ENCODE measurements at regions not wholly inside any gene's neighbourhood (a gene's known extent, or its start where the extent isn't known, plus 50 kb on each side); places are given as distances from the start of the nearest gene placed in this dataset.

- H3K27ac ChIP-seq (ENCODE audit: low read length): no peak overlapping the region
- H3K9me3 ChIP-seq (ENCODE audit: control insufficient read depth in 1 of 2, low read length in 2 of 2): peaks cover 0 to 7% of the 10 kb centered on the region in 2 donors
- no peaks in the 10 kb centered on the region for H3K27me3 ChIP-seq (ENCODE audit: low read depth, low read length)
- no peaks in the 10 kb centered on the region for H3K36me3 ChIP-seq (ENCODE audit: control insufficient read depth in 1 of 2, insufficient read depth in 2 of 2, low read length in 2 of 2)
- no peaks in the 10 kb centered on the region for H3K4me1 ChIP-seq (ENCODE audit: control insufficient read depth in 1 of 2, insufficient read depth in 2 of 2, low read length in 2 of 2)
- no peak overlapping the region for H3K4me3 ChIP-seq (ENCODE audit: low read depth in 1 of 2, low read length in 2 of 2)
These were observed 134.9 kb upstream of the THBS2 start for GRCh38 chr6:169388395-169389166.

DNA sequence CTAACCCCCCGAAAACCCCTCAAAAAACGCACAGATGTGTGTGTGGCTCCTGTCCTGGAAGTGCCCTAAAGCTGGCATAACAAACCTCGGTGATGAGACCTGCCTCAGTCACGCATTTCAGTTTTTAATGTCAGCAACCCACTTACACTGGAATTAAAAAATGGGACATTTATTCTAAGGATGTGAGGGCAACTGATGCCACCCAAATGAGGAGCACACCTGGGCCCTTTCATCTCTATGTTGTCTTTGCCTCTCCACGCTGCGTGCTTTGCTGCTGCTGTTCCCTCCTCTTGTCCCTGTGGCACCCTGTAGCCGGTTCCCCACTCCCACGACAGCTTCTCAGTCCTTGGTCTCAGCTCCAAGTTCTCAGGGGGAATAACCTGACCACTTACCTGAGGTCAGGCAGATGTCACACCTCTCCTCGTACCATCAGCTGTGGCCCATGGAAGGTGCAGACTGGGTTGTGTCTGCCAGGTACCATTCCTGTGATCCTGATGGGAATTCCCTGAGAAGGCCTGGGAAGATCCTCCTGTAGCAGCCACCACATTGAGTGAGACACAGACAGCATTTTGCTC is 134.2 kb upstream of the THBS2 start:
- Histone ChIP-seq H3K4me3 (ENCODE audit: low read depth in 1 of 2, low read length in 2 of 2) (no peak overlapping the region), H3K36me3 (ENCODE audit: control insufficient read depth in 1 of 2, insufficient read depth in 2 of 2, low read length in 2 of 2) (no peaks in the 10 kb centered on the region), H3K9me3 (ENCODE audit: control insufficient read depth in 1 of 2, low read length in 2 of 2) (peaks cover 0 to 7% of the 10 kb centered on the region in 2 donors), H3K27ac (ENCODE audit: low read length) (no peak overlapping the region), H3K4me1 (ENCODE audit: control insufficient read depth in 1 of 2, insufficient read depth in 2 of 2, low read length in 2 of 2) (no peaks in the 10 kb centered on the region), H3K27me3 (ENCODE audit: low read depth, low read length) (no peaks in the 10 kb centered on the region)

DNA sequence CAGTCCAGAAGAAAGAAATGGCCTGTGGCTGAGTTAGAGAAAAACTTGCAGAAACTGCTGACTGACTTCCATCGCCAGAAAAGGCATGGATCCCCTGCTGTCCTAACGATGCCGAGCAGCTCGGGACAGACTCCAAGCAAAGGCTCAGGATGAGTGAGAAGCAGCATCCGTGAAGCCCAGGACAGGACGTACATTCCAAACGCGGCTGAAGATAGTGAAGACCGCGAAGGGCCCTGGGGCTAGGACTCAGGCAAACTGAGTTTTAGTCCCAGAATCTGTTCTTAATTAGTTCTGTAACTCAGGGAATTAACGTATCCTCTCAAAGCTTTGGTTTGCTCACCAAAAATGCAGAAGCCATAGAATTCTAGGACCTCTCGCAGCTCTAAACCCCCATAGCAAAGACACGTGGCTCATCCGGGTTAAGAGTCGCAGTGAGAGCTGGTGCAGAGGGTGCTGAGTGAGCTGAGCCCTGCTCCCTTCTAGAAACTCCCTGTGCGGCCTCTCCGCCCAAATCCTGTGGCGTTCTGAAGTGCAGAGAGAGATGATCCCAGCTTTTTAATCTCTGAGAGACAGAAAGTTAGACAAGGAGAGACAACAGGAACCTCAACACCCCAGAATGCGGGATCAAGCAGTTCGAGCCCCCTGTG is 132.9 kb upstream of the THBS2 start:
- H3K36me3 ChIP-seq (ENCODE audit: control insufficient read depth in 1 of 2, insufficient read depth in 2 of 2, low read length in 2 of 2): no peaks in the 10 kb centered on the region
- no peaks in the 10 kb centered on the region for H3K4me1 ChIP-seq (ENCODE audit: control insufficient read depth in 1 of 2, insufficient read depth in 2 of 2, low read length in 2 of 2)
- no peak overlapping the region for H3K27ac ChIP-seq (ENCODE audit: low read length)
- no peak overlapping the region for H3K4me3 ChIP-seq (ENCODE audit: low read depth in 1 of 2, low read length in 2 of 2)
- no peaks in the 10 kb centered on the region for H3K27me3 ChIP-seq (ENCODE audit: low read depth, low read length)
- H3K9me3 ChIP-seq (ENCODE audit: control insufficient read depth in 1 of 2, low read length in 2 of 2): peaks cover 0 to 5% of the 10 kb centered on the region in 2 donors

GRCh38 chr6:169385237-169385880 is 131.7 kb upstream of the THBS2 start:
- no peak overlapping the region for H3K4me3 ChIP-seq (ENCODE audit: low read depth in 1 of 2, low read length in 2 of 2)

GRCh38 chr6:169384291-169384690 is 130.6 kb upstream of the THBS2 start:
- Histone ChIP-seq H3K27me3 (ENCODE audit: low read depth, low read length) (no peaks in the 10 kb centered on the region), H3K9me3 (ENCODE audit: control insufficient read depth in 1 of 2, low read length in 2 of 2) (no peaks in the 10 kb centered on the region), H3K36me3 (ENCODE audit: control insufficient read depth in 1 of 2, insufficient read depth in 2 of 2, low read length in 2 of 2) (no peaks in the 10 kb centered on the region), H3K4me1 (ENCODE audit: control insufficient read depth in 1 of 2, insufficient read depth in 2 of 2, low read length in 2 of 2) (no peaks in the 10 kb centered on the region), H3K4me3 (ENCODE audit: low read depth in 1 of 2, low read length in 2 of 2) (no peak overlapping the region), H3K27ac (ENCODE audit: low read length) (no peak overlapping the region)

More at GRCh38 chr6:169385237-169385880, 131.7 kb upstream of the THBS2 start:
- no peak overlapping the region for H3K27ac ChIP-seq (ENCODE audit: low read length)
- H3K4me1 ChIP-seq (ENCODE audit: control insufficient read depth in 1 of 2, insufficient read depth in 2 of 2, low read length in 2 of 2): no peaks in the 10 kb centered on the region
- no peaks in the 10 kb centered on the region for H3K36me3 ChIP-seq (ENCODE audit: control insufficient read depth in 1 of 2, insufficient read depth in 2 of 2, low read length in 2 of 2)
- H3K9me3 ChIP-seq (ENCODE audit: control insufficient read depth in 1 of 2, low read length in 2 of 2): peaks cover 0 to 5% of the 10 kb centered on the region in 2 donors
- no peaks in the 10 kb centered on the region for H3K27me3 ChIP-seq (ENCODE audit: low read depth, low read length)

DNA sequence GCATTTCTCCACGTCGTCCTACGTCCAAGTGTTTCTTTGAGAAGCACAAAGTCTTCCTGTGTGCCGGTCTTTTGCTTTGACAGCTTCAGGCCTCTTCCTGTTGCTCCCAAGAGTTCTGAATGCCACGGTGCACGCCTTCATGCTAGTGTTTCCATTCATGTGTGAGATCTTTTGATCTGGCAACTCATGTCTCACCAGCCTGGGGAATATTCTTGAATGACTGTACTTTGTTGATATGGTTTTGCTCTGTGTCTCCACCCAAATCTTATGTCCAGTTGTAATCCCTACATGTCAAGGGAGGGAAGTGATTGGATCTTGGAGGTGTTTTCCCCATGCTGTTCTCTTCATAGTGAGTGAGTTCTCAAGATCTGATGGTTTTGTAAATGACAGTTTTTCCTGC is 129.6 kb upstream of the THBS2 start:
- no peak overlapping the region for H3K4me3 ChIP-seq (ENCODE audit: low read depth in 1 of 2, low read length in 2 of 2)
- H3K27ac ChIP-seq (ENCODE audit: low read length): no peak overlapping the region
- no peaks in the 10 kb centered on the region for H3K9me3 ChIP-seq (ENCODE audit: control insufficient read depth in 1 of 2, low read length in 2 of 2)
- H3K36me3 ChIP-seq (ENCODE audit: control insufficient read depth in 1 of 2, insufficient read depth in 2 of 2, low read length in 2 of 2): no peaks in the 10 kb centered on the region
- H3K4me1 ChIP-seq (ENCODE audit: control insufficient read depth in 1 of 2, insufficient read depth in 2 of 2, low read length in 2 of 2): no peaks in the 10 kb centered on the region
- H3K27me3 ChIP-seq (ENCODE audit: low read depth, low read length): no peaks in the 10 kb centered on the region

GRCh38 chr6:169382735-169383134 is 129.1 kb upstream of the THBS2 start:
- no peaks in the 10 kb centered on the region for H3K4me1 ChIP-seq (ENCODE audit: control insufficient read depth in 1 of 2, insufficient read depth in 2 of 2, low read length in 2 of 2)
- H3K27ac ChIP-seq (ENCODE audit: low read length): no peak overlapping the region
- H3K36me3 ChIP-seq (ENCODE audit: control insufficient read depth in 1 of 2, insufficient read depth in 2 of 2, low read length in 2 of 2): no peaks in the 10 kb centered on the region
- no peak overlapping the region for H3K4me3 ChIP-seq (ENCODE audit: low read depth in 1 of 2, low read length in 2 of 2)
- no peaks in the 10 kb centered on the region for H3K27me3 ChIP-seq (ENCODE audit: low read depth, low read length)
- H3K9me3 ChIP-seq (ENCODE audit: control insufficient read depth in 1 of 2, low read length in 2 of 2): no peaks in the 10 kb centered on the region

DNA sequence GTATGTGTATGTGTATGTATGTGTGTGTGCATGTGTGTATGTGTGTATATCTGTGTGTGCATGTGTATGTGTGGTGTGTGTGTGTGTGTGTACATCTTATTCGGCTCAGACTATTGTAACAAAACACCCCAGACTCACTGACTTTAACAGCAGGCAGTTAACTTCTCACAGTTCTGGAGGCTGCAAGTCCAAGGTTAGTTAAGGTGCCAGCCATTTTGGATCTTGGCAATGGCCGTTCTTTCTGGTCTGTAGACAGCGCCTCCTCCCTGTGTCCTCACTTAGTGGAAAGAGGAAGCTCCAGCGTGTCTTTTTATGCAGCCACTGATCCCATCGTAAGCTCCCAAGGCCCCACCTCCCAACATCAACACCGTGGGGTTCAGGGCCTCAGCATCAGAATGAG is 128.3 kb upstream of the THBS2 start:
- H3K36me3 ChIP-seq (ENCODE audit: control insufficient read depth in 1 of 2, insufficient read depth in 2 of 2, low read length in 2 of 2): no peaks in the 10 kb centered on the region
- H3K4me3 ChIP-seq (ENCODE audit: low read depth in 1 of 2, low read length in 2 of 2): no peak overlapping the region
- H3K27ac ChIP-seq (ENCODE audit: low read length): no peak overlapping the region
- H3K27me3 ChIP-seq (ENCODE audit: low read depth, low read length): no peaks in the 10 kb centered on the region
- no peaks in the 10 kb centered on the region for H3K9me3 ChIP-seq (ENCODE audit: control insufficient read depth in 1 of 2, low read length in 2 of 2)
- no peaks in the 10 kb centered on the region for H3K4me1 ChIP-seq (ENCODE audit: control insufficient read depth in 1 of 2, insufficient read depth in 2 of 2, low read length in 2 of 2)

DNA sequence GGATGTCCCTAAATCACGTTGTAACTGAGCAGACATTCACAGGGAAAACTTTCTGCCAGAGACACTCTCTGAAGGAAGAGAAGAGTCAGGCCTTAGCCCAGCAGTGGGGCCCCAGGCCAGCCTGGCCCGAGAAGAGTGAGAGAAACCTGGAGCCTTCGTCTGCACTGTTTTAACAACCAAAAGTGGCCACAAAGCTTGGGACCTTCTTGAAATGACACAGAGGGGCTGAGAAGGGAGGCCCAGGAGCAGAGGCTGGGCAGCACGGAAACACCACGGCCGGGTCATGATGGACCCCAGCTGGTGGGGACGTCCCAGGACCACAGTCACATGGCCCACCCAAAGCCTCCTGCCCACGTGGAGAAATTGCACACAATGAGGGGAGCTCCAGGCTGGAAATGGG is 126.8 kb upstream of the THBS2 start:
- Histone ChIP-seq H3K9me3 (ENCODE audit: control insufficient read depth in 1 of 2, low read length in 2 of 2) (peaks cover 0 to 4% of the 10 kb centered on the region in 2 donors), H3K27ac (ENCODE audit: low read length) (no peak overlapping the region), H3K27me3 (ENCODE audit: low read depth, low read length) (no peaks in the 10 kb centered on the region)

GRCh38 chr6:169379495-169380070 is 125.9 kb upstream of the THBS2 start:
- Histone ChIP-seq H3K4me1 (ENCODE audit: control insufficient read depth in 1 of 2, insufficient read depth in 2 of 2, low read length in 2 of 2) (no peaks in the 10 kb centered on the region), H3K27me3 (ENCODE audit: low read depth, low read length) (no peaks in the 10 kb centered on the region), H3K36me3 (ENCODE audit: control insufficient read depth in 1 of 2, insufficient read depth in 2 of 2, low read length in 2 of 2) (no peaks in the 10 kb centered on the region), H3K4me3 (ENCODE audit: low read depth in 1 of 2, low read length in 2 of 2) (no peak overlapping the region), H3K9me3 (ENCODE audit: control insufficient read depth in 1 of 2, low read length in 2 of 2) (peaks cover 0 to 4% of the 10 kb centered on the region in 2 donors), H3K27ac (ENCODE audit: low read length) (no peak overlapping the region)

More for the DNA sequence above, 126.8 kb upstream of the THBS2 start:
- no peaks in the 10 kb centered on the region for H3K4me1 ChIP-seq (ENCODE audit: control insufficient read depth in 1 of 2, insufficient read depth in 2 of 2, low read length in 2 of 2)
- no peak overlapping the region for H3K4me3 ChIP-seq (ENCODE audit: low read depth in 1 of 2, low read length in 2 of 2)
- no peaks in the 10 kb centered on the region for H3K36me3 ChIP-seq (ENCODE audit: control insufficient read depth in 1 of 2, insufficient read depth in 2 of 2, low read length in 2 of 2)
